Prostate gland (tissue), 2 donors: ENCODE measurements at regions not wholly inside any gene's neighbourhood (a gene's known extent, or its start where the extent isn't known, plus 50 kb on each side); places are given as distances from the start of the nearest gene placed in this dataset.
A peak's percentile ranks its signal among the peaks of the same experiment; 100 is the strongest.

Experiments used
- DNase-seq: peaks from one replicate; pipeline ENCODE4 v3.0.0-alpha.2; 2019; ENCODE audit warnings: low spot score
- H3K27ac ChIP-seq, 2 donors: fragments of 200-600 bp; sonication (generic); 2 replicates each; pipeline ENCODE4 v1.5.1; 2017 to 2019
- H3K27me3 ChIP-seq: fragments of 200-600 bp; sonication (generic); replicated peaks from 2 replicates; pipeline ENCODE4 v1.5.1; 2019; ENCODE audit not compliant: insufficient read depth
- H3K36me3 ChIP-seq, 2 donors: fragments of 200-600 bp; sonication (generic); 1 replicate in 1 of 2; 2 replicates in 1 of 2; pipeline versions ENCODE4 v1.5.1 to v1.8.1; 2017 to 2019
- H3K4me1 ChIP-seq: fragments of 200-600 bp; sonication (generic); replicated peaks from 2 replicates; pipeline ENCODE4 v1.5.1; 2019
- H3K4me3 ChIP-seq, 2 donors: fragments of 200-600 bp; sonication (generic); 2 replicates each; pipeline ENCODE4 v1.5.1; 2017 to 2019
- H3K9me3 ChIP-seq: fragments of 200-600 bp; sonication (generic); 2 replicates; pipeline ENCODE4 v1.5.1; 2017
- CTCF ChIP-seq, 4 experiments: fragments of 200-600 bp in 2 of 4; fragments of 450-650 bp in 2 of 4; sonication (generic) in 2 of 4; IDR thresholded peaks; 1 replicate in 3 of 4; 2 replicates in 1 of 4; pipeline ENCODE4 v1.5.1; 2016 to 2019; ENCODE audit warnings: antibody characterized with exemption in 4 of 4, mild to moderate bottlenecking in 2 of 4, moderate library complexity in 2 of 4
- POLR2A ChIP-seq: fragments of 450-650 bp; IDR thresholded peaks from one replicate; pipeline ENCODE4 v1.6.1; 2016; ENCODE audit warnings: antibody characterized with exemption, mild to moderate bottlenecking
- POLR2AphosphoS5 ChIP-seq: sonication (generic); formaldehyde crosslinking; IDR thresholded peaks from one replicate; pipeline ENCODE4 v1.6.1; 2017; ENCODE audit warnings: antibody characterized with exemption
- WGBS: methylation state at CpG from one replicate; pipeline ENCODE4 v1.1.5; 2018; 5-methylcytosine and 5-hydroxymethylcytosine counted together
- intact Hi-C: fragments of 100-400 bp; cut with DNase I; formaldehyde crosslinking; loops from one replicate; pipeline ENCODE4 v1.14.2; 2022

- Histone ChIP-seq H3K4me3 (no peak overlapping the region), H3K9me3 (no peaks in the 10 kb centered on the region), H3K27ac (no peak overlapping the region), H3K27me3 (no peaks in the 10 kb centered on the region), H3K4me1 (no peaks in the 10 kb centered on the region), H3K36me3 (no peaks in the 10 kb centered on the region)
- no peak for DNase-seq
- WGBS, result 42% methylated on average over 2 of the region's 2 CpGs
- intact Hi-C loops, result no loop called here
- no peak for TF ChIP-seq CTCF (IDR thresholded peaks at IDR 0.05)
- TF ChIP-seq POLR2AphosphoS5, result no peak
- no peak for TF ChIP-seq POLR2A
These were observed 204.0 kb downstream of the AHR start for GRCh38 chr7:17502213-17503060.

- no peaks in the 10 kb centered on the region for H3K4me1 ChIP-seq
- H3K36me3 ChIP-seq, result no peaks in the 10 kb centered on the region
- no peak overlapping the region for H3K4me3 ChIP-seq
- no peaks in the 10 kb centered on the region for H3K27me3 ChIP-seq
- WGBS, result 19% methylated on average over 3 of the region's 3 CpGs
- no peaks in the 10 kb centered on the region for H3K9me3 ChIP-seq
- intact Hi-C loops, result no loop called here
- DNase-seq, result peak; percentile 31
- no peak for TF ChIP-seq POLR2AphosphoS5
- no peak for TF ChIP-seq POLR2A
- no peak for TF ChIP-seq CTCF (IDR thresholded peaks at IDR 0.05)
- no peak overlapping the region for H3K27ac ChIP-seq
These were observed 207.6 kb downstream of the AHR start for GRCh38 chr7:17506095-17506494.

- no peak overlapping the region for H3K27ac ChIP-seq
- WGBS, result 31% methylated on average over 2 of the region's 2 CpGs
- intact Hi-C loops, result no loop called here
These were observed 208.1 kb downstream of the AHR start for GRCh38 chr7:17506596-17506995.

GRCh38 chr7:17507717-17508116 is 209.3 kb downstream of the AHR start:
- no peaks in the 10 kb centered on the region for H3K4me1 ChIP-seq
- no peak overlapping the region for H3K27ac ChIP-seq
- no peak overlapping the region for H3K4me3 ChIP-seq
- H3K27me3 ChIP-seq, result no peaks in the 10 kb centered on the region
- intact Hi-C loops, result no loop called here
- DNase-seq, result no peak
- 97% methylated on average over 4 of the region's 4 CpGs for WGBS
- no peaks in the 10 kb centered on the region for H3K9me3 ChIP-seq
- TF ChIP-seq CTCF (IDR thresholded peaks at IDR 0.05) (no peak), POLR2A (no peak), POLR2AphosphoS5 (no peak)
- no peaks in the 10 kb centered on the region for H3K36me3 ChIP-seq

More at GRCh38 chr7:17506596-17506995, 208.1 kb downstream of the AHR start:
- no peak for TF ChIP-seq CTCF (IDR thresholded peaks at IDR 0.05)
- no peak for TF ChIP-seq POLR2AphosphoS5
- Histone ChIP-seq H3K27me3 (no peaks in the 10 kb centered on the region), H3K4me3 (no peak overlapping the region), H3K9me3 (no peaks in the 10 kb centered on the region), H3K36me3 (no peaks in the 10 kb centered on the region), H3K4me1 (no peaks in the 10 kb centered on the region)
- DNase-seq, result no peak

GRCh38 chr7:17512181-17512675 is 213.8 kb downstream of the AHR start:
- WGBS, result 31% methylated on average over 2 of the region's 2 CpGs
- no peak for DNase-seq
- no peaks in the 10 kb centered on the region for H3K27me3 ChIP-seq
- H3K27ac ChIP-seq, result no peak overlapping the region
- no peak overlapping the region for H3K4me3 ChIP-seq
- H3K9me3 ChIP-seq, result no peaks in the 10 kb centered on the region
- H3K36me3 ChIP-seq, result no peaks in the 10 kb centered on the region
- intact Hi-C loops, result no loop called here
- no peak for TF ChIP-seq POLR2A
- no peak for TF ChIP-seq POLR2AphosphoS5
- TF ChIP-seq CTCF (IDR thresholded peaks at IDR 0.05), result no peak
- H3K4me1 ChIP-seq, result no peaks in the 10 kb centered on the region
